A172 (cell line): ENCODE measurements at regions not wholly inside any gene's neighbourhood (a gene's known extent, or its start where the extent isn't known, plus 50 kb on each side); places are given as distances from the start of the nearest gene placed in this dataset.

ENCODE experiments used
- DNase-seq: peaks from one replicate; pipeline ENCODE4 v3.0.0-alpha.2; 2015; ENCODE audit warnings: low spot score

DNA sequence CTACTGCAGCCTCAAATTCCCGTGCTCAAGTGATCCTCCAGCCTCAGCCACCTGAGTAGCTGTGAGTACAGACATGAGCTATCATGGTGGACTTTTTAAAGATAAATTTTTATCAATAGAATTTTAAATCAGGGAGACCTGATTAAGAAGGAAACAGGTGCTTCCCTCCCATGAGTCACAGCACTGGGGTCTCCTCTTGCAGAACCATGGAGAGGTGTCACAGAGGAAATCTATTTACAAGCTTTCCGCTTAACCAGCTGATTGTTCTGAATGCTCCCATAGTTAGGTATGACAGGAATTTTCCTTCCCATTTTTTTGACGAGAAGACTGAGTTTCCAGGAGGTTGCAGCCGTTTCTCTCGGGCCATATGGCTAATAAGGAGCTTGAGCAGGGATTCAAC lies 516.1 kb downstream of the MIAT start:
- no peak for DNase-seq

DNA sequence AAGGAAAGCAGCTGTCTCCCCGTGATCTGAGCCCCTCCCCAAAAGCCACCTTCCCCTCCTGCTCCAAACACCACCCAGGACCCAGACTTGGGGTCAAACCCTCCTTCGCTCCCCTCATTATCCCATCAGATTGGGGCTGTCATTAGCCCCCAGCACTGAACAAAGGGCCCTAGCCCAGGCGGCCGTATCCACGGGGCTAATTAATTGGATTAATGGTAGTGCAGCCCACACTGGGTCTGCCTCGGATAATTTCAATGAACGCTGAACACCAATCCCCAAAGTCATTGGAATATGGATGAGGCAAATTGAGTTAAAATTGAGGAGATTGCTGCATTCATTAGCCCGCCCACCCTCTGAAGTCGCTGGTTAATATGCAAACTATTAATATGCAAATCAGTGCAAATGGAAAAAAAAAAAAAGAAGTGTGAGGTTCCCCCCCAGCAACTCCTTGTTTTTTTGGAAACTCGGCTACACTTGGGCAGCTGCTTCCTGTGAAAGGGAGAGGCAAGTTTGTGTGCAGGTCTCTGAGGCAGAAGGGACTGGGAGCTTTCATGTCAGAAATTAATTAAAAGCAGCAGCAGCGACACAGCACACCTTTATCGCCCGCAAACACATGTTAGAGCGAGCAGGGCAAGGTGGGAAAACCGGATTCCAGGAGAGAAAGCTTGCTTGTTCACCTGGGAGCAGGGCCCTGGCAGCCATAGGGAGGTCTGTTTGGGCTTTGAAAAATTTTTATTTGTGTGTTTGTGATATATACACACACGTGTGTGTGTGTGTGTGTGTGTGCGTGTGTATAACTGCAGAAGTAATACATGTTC lies 517.8 kb downstream of the MIAT start:
- no peak for DNase-seq

DNA sequence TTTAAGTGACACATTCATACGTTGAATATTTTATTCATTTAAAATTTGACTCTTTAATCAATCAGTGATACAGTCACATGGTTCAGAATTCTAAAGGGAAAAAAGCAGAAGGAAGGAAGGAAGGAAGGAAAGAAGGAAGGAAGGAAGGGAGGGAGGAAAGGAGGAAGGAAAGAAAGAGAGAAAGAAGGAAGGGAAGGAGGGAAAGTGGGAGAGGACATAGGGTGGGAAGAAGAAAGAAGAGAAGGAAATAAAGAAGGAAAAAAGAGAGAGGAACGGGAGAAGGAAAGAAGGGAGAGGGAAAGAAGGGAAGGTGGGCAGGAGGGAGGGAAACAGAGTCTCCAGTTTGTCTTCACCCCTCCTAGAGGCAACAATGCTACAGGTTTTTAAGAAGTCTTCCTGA lies 518.6 kb downstream of the MIAT start:
- no peak for DNase-seq

DNA sequence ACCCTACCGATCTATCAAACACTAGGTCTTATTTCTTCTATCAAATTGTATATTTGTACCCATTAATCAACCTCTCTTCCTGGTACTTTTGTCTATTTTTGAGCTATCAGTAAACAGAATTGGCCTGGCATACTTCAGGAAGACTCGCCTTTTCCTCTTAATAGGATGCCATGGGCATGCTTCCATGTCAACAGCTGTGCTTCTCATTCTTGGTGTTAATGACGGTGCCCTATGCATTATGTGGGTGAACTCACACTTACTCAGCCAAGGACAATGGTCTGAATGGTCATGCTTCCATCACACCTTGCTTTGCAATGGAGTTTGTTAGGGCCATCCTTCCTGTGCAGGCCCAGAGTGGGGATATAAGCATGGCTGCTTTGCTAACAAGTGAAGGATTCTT lies 521.8 kb downstream of the MIAT start:
- DNase-seq = no peak

DNA sequence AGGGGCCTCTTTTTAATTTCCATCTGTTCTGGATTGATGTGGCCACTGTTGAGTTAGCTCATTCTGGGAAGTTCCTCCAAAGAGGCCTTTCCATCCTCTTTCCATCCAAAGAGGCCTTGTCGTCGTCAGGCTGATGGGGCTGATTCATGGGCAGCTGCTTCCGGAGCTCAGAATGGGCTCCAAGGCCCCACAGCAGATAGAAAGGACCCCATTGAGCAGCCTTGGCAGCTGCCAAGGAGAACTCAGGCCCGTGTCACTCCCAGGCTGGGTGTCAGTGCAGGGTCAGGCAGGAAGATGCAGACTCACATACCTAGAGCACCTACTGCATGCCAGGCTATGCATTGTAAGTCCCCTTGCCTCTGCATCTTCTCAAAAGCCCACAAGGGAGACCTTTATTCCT lies 524.1 kb downstream of the MIAT start:
- no peak for DNase-seq

DNA sequence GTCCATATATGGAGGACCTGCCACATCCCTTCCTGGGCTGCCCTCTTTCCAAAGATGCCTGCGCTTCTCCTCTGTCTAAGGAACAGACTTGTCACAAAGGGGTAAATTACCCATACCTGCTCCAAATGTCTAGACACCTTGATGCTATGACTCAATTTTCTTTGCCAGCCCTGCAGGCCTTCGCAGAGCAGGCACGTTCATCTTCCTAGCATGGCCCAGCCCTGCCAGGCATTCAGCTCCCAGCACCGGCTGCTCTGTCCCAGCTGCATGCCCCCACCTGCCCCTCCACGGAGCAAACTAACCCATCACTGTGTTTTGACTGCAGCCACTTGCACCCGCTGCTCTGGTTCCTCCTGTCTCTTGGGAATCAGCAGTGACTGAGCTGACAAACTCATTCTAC lies 526.1 kb downstream of the MIAT start:
- DNase-seq = no peak

DNA sequence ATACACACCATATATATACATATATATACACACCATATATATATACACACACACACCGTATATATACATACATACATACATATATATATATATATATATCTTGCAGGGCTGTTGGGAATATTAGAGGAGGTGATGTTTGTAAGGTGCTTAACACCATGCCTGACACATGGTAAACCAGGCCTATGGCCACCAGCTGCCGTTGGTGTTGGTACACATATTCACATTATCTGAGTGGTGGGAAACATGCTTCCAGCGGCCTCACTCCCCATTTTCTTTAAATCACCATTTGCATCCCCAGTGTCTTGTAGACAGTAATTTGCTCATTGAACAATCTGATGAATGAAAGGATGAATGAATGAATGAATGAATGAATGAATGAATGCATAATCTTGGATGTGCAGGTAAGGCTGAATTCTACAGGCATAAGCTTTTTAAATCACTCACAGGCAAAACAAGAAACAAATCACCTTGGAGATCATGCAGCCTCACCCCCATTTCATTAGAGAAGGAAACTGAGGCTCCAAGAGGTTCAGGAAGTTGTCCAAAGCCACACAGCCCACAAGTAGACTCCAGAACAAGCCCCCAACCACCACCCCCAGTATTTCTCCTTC lies 527.8 kb downstream of the MIAT start:
- no peak for DNase-seq

DNA sequence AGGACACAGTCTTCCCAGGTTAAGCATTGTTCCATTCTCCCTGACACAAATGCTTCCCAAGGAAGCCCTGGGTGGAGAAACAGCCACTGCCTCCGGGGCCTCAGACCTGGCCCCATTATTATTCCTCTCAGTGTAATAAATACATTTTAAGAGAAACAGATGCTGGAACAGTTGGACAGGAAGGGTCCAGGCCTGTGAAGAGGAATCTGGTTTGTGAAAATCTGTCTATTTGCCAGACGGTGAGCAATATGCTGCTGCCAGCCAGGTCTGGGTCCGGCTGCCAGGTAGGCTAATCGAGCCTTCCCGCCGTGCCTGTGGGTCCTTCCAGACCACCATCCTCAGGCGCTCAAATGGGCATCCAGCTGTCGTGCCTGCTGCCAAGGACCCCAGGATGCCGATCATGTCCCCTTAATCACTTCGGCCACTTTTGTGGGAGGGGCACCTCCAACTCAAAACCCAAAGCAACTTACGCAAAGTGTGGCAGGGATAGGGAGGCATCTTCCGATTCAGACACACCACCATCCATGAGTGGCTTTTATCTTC lies 528.4 kb downstream of the MIAT start:
- no peak for DNase-seq

DNA sequence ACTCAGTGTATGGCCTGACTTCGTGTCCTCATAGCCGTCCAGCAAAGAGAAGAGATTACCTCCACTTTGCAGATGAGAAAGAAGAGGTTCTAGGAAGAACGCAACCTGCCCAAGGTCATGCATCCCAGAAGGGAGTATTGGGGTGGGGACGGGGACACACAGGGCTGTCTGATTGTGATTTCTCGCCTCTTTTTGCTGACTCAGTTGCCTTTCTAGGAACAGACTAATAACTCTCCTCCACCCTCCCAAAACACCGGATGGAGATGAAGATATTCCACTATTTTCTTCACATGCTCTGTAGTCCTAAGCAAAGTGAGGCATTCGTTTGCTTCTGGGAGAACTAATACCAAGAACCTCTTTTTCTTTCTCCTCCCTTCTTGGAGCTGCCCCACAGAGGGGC lies 529.3 kb downstream of the MIAT start:
- DNase-seq = no peak

DNA sequence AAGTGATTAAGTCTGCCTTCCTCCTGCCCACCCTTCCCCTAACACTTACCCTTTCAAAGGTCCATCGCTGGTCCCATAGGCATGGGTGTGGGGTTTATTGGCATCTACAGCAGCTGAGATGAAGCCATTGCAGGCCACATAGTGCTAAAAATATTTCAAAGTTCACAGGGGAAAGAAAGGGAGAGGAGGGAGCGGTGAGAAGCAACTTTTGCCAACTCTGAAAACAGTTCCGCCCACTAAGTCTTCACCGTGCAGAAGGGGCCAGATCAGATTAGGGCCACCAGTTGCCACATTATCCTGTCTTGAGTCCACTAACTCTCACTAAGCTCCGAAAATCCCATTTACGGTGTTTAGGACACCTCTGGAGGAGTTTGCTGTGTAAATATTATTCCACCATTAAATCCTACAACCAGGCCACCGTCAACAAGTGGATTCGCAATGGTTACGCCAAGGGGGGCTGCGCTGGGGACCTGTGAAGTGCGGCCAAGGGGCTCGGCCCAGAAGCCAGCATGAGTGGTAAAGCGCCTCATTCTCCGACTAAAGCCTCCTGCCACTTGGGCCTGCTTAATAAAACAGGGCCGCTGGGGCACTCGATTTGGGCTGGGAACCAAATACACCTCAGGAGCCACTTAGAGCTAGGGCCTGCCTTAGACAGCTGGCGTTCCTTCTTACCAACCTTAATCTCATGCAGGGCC lies 534.9 kb downstream of the MIAT start:
- no peak for DNase-seq

DNA sequence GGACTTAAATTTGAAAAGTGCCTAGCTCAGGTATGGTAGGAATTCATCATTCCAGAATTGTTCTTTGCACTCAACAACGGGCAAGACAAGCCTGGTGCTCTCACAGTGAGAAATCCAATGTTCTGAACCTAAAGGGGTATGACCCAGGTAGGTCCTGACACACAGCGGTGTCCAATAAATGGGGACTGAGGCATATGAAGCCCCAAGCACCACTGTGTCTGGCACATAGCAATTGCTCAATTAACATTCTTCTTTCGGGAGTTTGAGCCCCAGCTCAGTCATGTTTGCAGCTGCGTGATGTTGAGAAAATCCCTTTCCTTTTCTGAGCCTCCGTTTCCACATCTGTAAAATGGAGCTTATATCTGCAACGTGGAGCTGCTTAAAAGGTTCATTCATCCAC lies 535.8 kb downstream of the MIAT start:
- DNase-seq = no peak

DNA sequence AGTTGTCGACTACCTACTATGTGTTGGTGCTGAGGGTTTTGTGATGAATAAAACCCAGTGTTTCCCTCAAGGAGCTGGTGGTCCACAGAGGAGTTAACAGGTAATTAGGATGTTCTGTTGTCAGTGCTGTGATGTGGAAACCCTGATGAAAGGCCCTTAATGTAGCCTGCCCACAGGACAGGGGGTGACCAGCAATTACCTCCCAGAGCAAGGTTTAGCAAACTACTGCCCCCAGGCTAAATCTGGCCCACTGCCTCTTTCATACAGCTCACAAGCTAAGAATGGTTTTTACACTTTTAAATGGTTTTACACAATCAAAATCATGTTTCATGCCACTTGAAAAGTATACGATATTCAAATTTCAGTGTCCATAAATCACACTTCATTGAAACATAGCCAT lies 536.2 kb downstream of the MIAT start:
- DNase-seq = no peak

DNA sequence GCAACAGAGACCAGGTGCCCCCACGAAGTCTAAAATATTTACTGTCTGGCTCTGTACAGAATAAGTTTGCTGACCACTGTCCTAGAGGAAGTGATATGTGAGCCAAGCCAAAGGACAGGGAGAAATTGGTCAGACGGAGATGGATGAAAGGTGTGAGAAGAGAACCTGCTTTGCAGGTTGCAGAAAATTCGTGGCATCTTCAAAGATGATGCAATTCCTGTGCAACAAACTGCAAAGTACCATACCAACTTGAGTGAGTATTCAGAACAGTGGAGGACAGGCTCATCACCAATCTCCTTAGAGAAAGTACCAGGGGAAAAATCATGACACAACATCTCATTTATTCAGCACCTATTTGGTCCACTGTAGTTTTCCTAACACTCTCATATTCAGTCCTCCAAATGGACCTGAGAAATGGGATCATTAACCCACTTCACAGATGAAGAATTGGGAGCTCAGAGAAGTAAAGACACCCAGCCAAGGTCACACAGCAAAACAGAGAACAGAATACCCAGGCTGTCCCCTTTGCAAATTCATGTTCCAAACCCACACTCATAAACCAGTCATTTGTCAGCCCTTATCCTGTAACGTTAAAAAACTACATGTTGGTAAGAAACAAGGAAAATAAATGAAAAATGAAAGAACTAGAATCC lies 536.8 kb downstream of the MIAT start:
- DNase-seq = no peak

DNA sequence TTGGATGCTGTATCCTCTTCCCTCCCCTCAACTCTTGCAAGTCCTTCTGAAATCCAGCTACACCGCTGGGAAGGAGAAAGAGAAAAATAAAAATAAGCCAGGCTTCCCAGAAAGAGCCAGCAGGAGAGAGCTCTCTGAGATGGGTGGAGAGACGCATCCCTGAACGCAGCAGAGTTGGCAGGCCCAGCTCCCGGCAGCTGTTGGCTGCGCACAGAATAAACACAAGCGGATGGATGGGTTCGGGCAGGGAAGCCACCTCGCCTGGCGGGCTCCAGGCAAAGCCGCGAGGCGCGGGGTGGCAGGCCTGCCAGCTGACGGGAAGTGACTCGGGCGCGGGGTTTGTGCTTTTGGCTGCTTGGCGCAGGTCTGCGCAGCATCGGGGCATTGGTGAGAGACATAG lies 537.7 kb downstream of the MIAT start:
- no peak for DNase-seq

DNA sequence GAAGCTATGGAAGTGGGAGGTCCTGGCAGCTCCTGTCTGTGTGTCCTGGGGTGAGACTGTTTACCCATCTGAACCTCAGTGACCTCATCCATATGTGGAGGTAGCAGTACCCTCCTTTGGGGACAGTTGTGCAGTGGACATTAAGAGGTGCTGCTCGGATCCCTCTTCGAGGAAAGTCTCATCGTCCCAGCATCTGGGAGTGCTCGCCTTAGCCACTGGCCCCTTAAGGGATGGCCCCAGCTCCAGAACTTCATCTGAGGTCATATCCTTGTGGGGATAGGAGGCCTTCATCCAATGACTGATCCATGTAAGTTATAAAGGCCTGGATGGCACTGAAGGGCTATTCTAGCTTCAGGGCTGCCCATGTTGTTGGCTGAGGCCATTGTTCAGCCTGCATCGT lies 538.1 kb downstream of the MIAT start:
- DNase-seq = no peak

DNA sequence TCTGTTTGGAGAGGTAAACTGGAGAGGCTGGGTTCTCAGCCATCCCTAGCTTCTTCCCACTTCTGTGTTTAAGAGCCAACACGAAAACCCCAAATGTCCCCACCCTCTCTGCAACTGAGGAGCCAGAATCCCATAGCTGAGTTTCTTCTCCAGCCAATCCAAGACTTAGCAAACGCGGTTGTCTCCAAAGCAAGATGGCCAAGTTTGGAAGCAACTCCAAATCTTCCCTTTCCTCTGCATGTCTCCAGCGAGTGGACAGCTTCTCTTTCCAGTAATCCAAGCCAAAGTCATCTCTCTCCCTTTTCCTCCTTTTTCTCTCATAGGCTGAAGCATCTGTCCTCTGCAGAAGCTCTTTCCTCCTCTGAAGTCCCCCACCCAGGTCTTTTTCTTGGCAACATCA lies 539.2 kb downstream of the MIAT start:
- no peak for DNase-seq

DNA sequence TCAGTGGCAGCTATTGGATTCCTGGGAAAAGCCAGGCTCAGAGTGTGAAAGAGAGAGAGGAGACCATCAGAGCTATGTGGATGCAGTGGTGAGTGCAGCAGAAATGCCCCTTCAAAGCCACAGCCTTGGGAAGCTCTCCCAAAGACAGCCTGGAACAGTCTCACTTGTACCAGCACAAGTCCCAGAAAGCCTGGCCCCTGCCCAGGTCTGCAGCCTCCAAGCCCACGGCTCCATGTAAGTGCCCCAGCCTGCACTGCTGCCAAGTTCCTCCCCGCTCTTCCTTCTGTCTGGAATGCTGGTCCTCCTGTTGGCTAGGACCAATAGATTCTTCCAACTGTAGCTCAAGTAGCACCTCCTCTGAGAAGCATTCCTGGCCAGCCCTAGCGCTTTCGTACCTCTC lies 539.7 kb downstream of the MIAT start:
- DNase-seq = no peak

DNA sequence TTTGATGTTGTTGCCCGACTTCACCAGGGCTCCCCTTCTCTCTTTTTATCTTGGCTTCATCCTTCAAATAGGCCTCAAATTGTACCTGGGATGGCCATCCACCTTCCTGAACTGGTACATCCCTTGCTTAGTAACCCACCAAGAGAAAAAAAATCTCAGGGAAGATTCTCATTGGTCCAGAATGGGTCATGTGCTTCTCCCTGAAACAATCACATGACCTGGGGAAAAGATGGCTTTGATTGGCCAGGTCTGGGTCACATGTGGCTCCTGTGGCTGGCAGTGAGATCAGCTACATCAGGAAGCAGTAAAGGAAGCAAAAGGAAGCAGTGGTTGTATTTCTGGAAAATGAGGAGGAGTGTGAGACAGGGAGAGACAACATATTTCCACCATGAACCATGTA lies 540.2 kb downstream of the MIAT start:
- DNase-seq = no peak

DNA sequence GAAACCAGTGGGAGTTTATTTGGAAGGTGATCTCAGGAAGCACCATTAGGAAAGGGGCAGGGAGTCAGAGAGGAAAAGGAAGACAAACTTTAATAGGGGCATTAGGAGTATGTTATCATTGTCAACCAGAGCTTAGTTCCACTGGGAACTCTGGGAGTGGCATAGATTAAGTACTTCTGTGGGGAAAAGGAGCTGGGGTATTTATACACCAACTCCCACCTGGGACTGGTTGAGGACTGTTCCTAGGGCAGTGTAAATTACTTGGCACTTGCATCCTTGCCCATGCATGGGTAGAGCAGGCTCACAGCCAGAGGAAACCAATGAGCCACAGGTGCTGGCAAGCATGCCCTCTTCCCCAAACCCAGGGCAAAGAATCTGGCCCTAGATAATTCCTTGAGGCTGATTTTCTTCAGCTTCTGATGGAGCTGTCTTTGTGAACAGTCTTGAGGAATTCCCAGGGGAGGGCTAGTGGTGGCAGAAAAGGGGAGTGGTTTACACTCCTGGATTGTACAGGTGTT lies 541.2 kb downstream of the MIAT start:
- DNase-seq = no peak

DNA sequence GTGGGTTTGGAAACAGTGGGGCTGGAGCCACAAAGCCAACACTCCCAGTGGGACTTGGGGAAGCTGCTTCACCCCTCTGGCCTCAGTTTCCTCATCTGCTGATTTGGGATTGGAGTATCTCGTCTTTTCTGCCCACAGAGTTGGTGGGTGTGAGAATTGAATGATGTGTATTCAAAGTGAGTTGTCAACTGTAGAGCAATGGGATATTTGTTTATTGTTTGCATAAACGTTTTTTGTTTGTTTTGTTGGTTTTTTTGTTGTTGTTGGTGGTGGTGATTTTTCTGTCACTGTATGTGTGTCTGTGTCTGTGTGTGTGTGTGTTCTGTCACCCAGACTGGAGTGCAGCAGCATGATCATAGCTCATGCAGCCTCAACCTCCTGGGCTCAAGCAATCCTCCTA lies 542.0 kb downstream of the MIAT start:
- DNase-seq = no peak

DNA sequence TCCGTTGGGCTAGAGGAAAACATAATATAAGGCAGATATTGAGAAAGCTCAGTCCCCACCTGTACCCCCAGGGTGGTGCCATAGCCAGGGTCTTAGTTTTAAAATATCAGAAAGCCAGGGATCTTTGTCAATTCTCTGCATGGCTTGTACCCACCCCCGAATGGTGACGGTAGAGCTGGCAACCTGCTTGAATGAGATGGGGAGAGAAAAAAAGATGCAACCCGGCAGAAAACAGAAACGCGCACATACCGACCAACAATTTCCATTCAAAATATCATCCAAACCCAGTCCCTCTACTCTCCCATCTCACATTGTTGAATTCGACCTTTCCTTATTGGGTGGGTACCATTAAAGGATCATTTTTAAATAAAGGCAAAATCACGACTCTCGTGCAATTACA lies 543.9 kb downstream of the MIAT start:
- DNase-seq = no peak

DNA sequence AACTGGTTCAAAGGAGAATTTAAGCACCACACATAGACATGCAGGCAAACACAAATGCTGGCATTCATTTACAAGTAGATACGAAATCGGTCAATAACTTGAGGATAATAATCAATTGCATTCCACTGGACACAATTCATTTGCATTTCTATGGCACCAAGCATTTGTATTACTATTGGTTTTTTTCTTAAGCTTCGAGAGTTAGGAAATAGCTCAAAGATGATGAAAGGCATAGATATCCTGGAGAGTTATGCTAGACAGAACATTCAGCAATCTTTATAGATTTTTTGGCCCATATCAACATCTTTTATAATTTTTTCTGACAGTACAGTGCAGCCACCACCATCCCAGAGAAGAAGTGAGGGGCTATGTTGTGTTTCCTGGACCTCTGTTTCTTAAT lies 544.4 kb downstream of the MIAT start:
- DNase-seq = no peak
